Right atrium auricular region (tissue), 2 donors: ENCODE measurements at regions not wholly inside any gene's neighbourhood (a gene's known extent, or its start where the extent isn't known, plus 50 kb on each side); places are given as distances from the start of the nearest gene placed in this dataset.

ENCODE experiments used
- DNase-seq: peaks from one replicate; pipeline ENCODE4 v3.0.0-alpha.2; 2019; ENCODE audit warnings: low spot score
- H3K27ac ChIP-seq, 2 donors: fragments of 200-600 bp; sonication (generic); 1 replicate in 1 of 2; 2 replicates in 1 of 2; pipeline ENCODE4 v1.5.1; 2016 to 2019
- H3K27me3 ChIP-seq, 2 donors: fragments of 200-600 bp; sonication (generic); one replicate each; pipeline versions ENCODE4 v1.5.1 to v1.6.0; 2017 to 2019
- H3K36me3 ChIP-seq: fragments of 200-600 bp; sonication (generic); one replicate; pipeline ENCODE4 v1.5.1; 2016
- H3K4me1 ChIP-seq, 2 donors: fragments of 200-600 bp; sonication (generic); one replicate each; pipeline versions ENCODE4 v1.5.1 to v1.6.0; 2017 to 2019
- H3K4me3 ChIP-seq, 2 donors: fragments of 200-600 bp; sonication (generic); 1 replicate in 1 of 2; 2 replicates in 1 of 2; pipeline ENCODE4 v1.5.1; 2017 to 2019; ENCODE audit warnings: mild to moderate bottlenecking in 1 of 2, moderate library complexity in 1 of 2
- H3K9me3 ChIP-seq, 2 donors: fragments of 200-600 bp; sonication (generic); one replicate each; pipeline ENCODE4 v1.5.1; 2019
- CTCF ChIP-seq, 2 donors: fragments of 200-600 bp; sonication (generic); IDR thresholded peaks; one replicate each; pipeline ENCODE4 v1.5.1; 2019; ENCODE audit warnings: antibody characterized with exemption in 2 of 2

- Histone ChIP-seq H3K4me3 (no peak overlapping the region), H3K27me3 (no peaks in the 10 kb centered on the region), H3K4me1 (peaks cover 0 to 7% of the 10 kb centered on the region in 2 donors), H3K27ac (no peak overlapping the region), H3K36me3 (no peaks in the 10 kb centered on the region), H3K9me3 (no peaks in the 10 kb centered on the region)
- no peak for TF ChIP-seq CTCF (IDR thresholded peaks at IDR 0.05)
- no peak for DNase-seq
Measured at GRCh38 chr10:44233561-44234482, 151.1 kb downstream of the CXCL12 start.

- Histone ChIP-seq H3K27ac (no peak overlapping the region), H3K9me3 (no peaks in the 10 kb centered on the region), H3K27me3 (no peaks in the 10 kb centered on the region), H3K36me3 (no peaks in the 10 kb centered on the region), H3K4me3 (no peak overlapping the region), H3K4me1 (no peaks in the 10 kb centered on the region)
- DNase-seq: no peak
- TF ChIP-seq CTCF (IDR thresholded peaks at IDR 0.05): no peak
Measured at GRCh38 chr10:44217274-44217820, 167.6 kb downstream of the CXCL12 start.

- TF ChIP-seq CTCF (IDR thresholded peaks at IDR 0.05): no peak
- Histone ChIP-seq H3K4me3 (no peak overlapping the region), H3K4me1 (no peaks in the 10 kb centered on the region), H3K36me3 (no peaks in the 10 kb centered on the region), H3K27me3 (no peaks in the 10 kb centered on the region), H3K9me3 (no peaks in the 10 kb centered on the region), H3K27ac (no peak overlapping the region)
- DNase-seq: no peak
Measured at GRCh38 chr10:44216073-44216472, 168.8 kb downstream of the CXCL12 start.

GRCh38 chr10:44209811-44210210, 175.1 kb downstream of the CXCL12 start:
- no peak overlapping the region for H3K27ac ChIP-seq
- no peaks in the 10 kb centered on the region for H3K27me3 ChIP-seq
- H3K4me1 ChIP-seq: peaks cover 0 to 7% of the 10 kb centered on the region in 2 donors

GRCh38 chr10:44207160-44207559, 177.7 kb downstream of the CXCL12 start:
- no peak for DNase-seq
- H3K27ac ChIP-seq: no peak overlapping the region
- no peak for TF ChIP-seq CTCF (IDR thresholded peaks at IDR 0.05)

More at GRCh38 chr10:44209811-44210210, 175.1 kb downstream of the CXCL12 start:
- Histone ChIP-seq H3K9me3 (no peaks in the 10 kb centered on the region), H3K36me3 (no peaks in the 10 kb centered on the region), H3K4me3 (no peak overlapping the region)
- DNase-seq: no peak
- TF ChIP-seq CTCF (IDR thresholded peaks at IDR 0.05): no peak

More at GRCh38 chr10:44207160-44207559, 177.7 kb downstream of the CXCL12 start:
- Histone ChIP-seq H3K36me3 (no peaks in the 10 kb centered on the region), H3K27me3 (no peaks in the 10 kb centered on the region), H3K4me3 (no peak overlapping the region), H3K4me1 (peaks cover 0 to 7% of the 10 kb centered on the region in 2 donors), H3K9me3 (no peaks in the 10 kb centered on the region)
